ENCODE measurements at regions not wholly inside any gene's neighbourhood (a gene's known extent, or its start where the extent isn't known, plus 50 kb on each side); places are given as distances from the start of the nearest gene placed in this dataset.

DNA sequence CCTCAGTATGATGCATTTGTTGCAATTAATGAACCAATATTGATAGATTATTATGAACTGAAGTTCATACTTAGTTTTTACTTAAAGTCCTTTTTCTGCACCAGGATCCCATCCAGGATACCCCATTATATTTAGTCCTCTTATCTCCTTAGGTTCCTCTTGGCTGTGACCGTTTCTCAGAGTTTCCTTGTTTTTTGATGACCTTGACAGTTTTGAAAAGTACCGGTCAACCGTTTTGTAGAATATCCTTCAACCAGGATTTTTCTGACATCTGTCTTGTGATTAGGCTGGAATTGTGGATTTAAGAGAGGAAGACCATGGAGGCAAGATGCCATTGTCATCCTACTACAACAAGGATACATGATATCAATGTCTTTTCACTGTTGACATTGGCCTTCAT lies 98.0 kb upstream of the F13A1 start:
- Histone ChIP-seq H3K79me2 (ENCODE audit: low read length) (no peaks in the 10 kb centered on the region), H2AFZ (ENCODE audit: low read depth, low read length) (no peak overlapping the region), H3K9ac (ENCODE audit: low read length) (no peak overlapping the region), H3K36me3 (replicated peaks; ENCODE audit: low read depth, low read length) (no peaks in the 10 kb centered on the region), H3K27me3 (ENCODE audit: low read depth, low read length) (no peaks in the 10 kb centered on the region; the same call in 1 of the 2 replicates), H3K4me2 (ENCODE audit: low read length) (no peak overlapping the region), H3K9me3 (ENCODE audit: insufficient read depth, low read length) (no peaks in the 10 kb centered on the region), H3K4me3 (ENCODE audit: low read length) (no peak overlapping the region), H4K20me1 (ENCODE audit: insufficient read depth, low read length) (no peaks in the 10 kb centered on the region), H3K4me1 (ENCODE audit: low read length) (no peaks in the 10 kb centered on the region), H3K27ac (ENCODE audit: low read length) (no peak overlapping the region)
- TF ChIP-seq, protein P1, sequence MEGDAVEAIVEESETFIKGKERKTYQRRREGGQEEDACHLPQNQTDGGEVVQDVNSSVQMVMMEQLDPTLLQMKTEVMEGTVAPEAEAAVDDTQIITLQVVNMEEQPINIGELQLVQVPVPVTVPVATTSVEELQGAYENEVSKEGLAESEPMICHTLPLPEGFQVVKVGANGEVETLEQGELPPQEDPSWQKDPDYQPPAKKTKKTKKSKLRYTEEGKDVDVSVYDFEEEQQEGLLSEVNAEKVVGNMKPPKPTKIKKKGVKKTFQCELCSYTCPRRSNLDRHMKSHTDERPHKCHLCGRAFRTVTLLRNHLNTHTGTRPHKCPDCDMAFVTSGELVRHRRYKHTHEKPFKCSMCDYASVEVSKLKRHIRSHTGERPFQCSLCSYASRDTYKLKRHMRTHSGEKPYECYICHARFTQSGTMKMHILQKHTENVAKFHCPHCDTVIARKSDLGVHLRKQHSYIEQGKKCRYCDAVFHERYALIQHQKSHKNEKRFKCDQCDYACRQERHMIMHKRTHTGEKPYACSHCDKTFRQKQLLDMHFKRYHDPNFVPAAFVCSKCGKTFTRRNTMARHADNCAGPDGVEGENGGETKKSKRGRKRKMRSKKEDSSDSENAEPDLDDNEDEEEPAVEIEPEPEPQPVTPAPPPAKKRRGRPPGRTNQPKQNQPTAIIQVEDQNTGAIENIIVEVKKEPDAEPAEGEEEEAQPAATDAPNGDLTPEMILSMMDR (IDR thresholded peaks at IDR 0.05; ENCODE audit: low read depth, low read length) = no peak
- TF ChIP-seq EZH2phosphoT487 (IDR thresholded peaks at IDR 0.05; ENCODE audit: low read depth) = no peak

DNA sequence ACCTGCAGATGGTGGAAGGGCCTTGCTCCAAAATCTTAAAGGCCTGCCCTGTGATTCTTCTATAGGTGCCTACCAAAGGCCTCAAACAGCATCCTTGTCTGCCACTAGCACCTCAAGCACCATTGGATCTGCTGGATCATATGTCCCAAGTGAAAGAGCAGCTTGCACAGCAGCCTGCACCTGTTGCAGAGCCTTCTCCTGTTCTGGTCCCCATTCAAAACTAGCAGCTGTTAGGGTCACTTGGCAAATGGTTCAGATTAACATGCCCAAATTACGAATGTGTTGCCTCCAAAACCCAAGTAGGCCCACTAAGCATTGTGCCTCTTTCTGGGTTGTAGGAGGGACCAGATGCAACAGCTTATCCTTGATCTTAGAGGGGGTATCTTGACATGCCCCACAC lies 99.6 kb upstream of the F13A1 start:
- Histone ChIP-seq H2AFZ (ENCODE audit: low read depth, low read length) (no peak overlapping the region), H3K36me3 (replicated peaks; ENCODE audit: low read depth, low read length) (no peaks in the 10 kb centered on the region), H4K20me1 (ENCODE audit: insufficient read depth, low read length) (no peaks in the 10 kb centered on the region), H3K27ac (ENCODE audit: low read length) (no peak overlapping the region), H3K9ac (ENCODE audit: low read length) (no peak overlapping the region), H3K4me3 (ENCODE audit: low read length) (no peak overlapping the region), H3K9me3 (ENCODE audit: insufficient read depth, low read length) (no peaks in the 10 kb centered on the region), H3K27me3 (ENCODE audit: low read depth, low read length) (no peaks in the 10 kb centered on the region), H3K4me1 (ENCODE audit: low read length) (no peaks in the 10 kb centered on the region), H3K4me2 (ENCODE audit: low read length) (no peak overlapping the region), H3K79me2 (ENCODE audit: low read length) (no peaks in the 10 kb centered on the region)
- TF ChIP-seq EZH2phosphoT487 (IDR thresholded peaks at IDR 0.05; ENCODE audit: low read depth) = no peak
- TF ChIP-seq, protein P1 (IDR thresholded peaks at IDR 0.05; ENCODE audit: low read depth, low read length) = no peak

DNA sequence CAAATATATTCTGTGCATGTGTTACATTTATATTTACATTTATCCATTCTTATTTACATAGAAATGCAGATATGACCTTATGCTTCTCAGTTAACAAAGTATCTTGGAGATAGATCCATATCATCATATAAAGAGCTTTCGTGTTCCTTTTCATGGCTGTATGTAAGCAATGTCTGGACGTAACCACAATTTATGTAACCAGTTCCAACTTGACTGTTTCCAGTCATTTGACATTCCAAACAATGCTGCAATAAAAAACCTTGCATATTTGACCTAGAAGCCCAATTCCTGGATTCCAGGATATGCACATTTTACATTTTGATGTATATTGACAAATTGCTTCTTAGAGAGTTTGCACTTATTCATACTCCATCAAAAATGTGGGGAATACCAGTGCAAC lies 113.7 kb upstream of the F13A1 start:
- no peaks in the 10 kb centered on the region for H3K4me1 ChIP-seq (ENCODE audit: low read length)
- H3K27ac ChIP-seq (ENCODE audit: low read length) = no peak overlapping the region
- no peaks in the 10 kb centered on the region for H3K79me2 ChIP-seq (ENCODE audit: low read length)
- TF ChIP-seq, protein P1 (IDR thresholded peaks at IDR 0.05; ENCODE audit: low read depth, low read length) = no peak
- no peak for TF ChIP-seq EZH2phosphoT487 (IDR thresholded peaks at IDR 0.05; ENCODE audit: low read depth)
- H3K27me3 ChIP-seq (ENCODE audit: low read depth, low read length) = no peaks in the 10 kb centered on the region
- no peaks in the 10 kb centered on the region for H4K20me1 ChIP-seq (ENCODE audit: insufficient read depth, low read length)
- no peaks in the 10 kb centered on the region for H3K9me3 ChIP-seq (ENCODE audit: insufficient read depth, low read length)
- H2AFZ ChIP-seq (ENCODE audit: low read depth, low read length) = no peak overlapping the region
- H3K36me3 ChIP-seq (replicated peaks; ENCODE audit: low read depth, low read length) = no peaks in the 10 kb centered on the region
- H3K9ac ChIP-seq (ENCODE audit: low read length) = no peak overlapping the region
- no peak overlapping the region for H3K4me2 ChIP-seq (ENCODE audit: low read length)
- no peak overlapping the region for H3K4me3 ChIP-seq (ENCODE audit: low read length)

DNA sequence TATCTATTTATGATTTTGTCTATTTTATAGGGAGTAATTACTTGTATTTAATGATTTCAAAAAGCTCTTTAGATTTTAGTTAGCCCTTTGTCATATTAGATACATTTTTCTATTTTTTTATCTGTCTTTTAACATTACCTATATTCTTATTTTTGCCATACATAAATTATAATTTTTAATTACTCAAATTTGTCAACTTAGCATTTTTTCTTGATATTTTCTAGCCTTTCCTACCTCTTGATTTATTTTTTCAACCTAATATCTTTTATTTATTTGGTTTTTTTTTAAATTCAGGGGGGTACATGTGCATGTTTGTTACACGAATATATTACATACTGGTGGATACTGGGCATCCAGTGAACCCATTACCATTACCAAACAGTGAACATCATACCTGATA lies 114.3 kb upstream of the F13A1 start:
- Histone ChIP-seq H3K4me1 (ENCODE audit: low read length) (no peaks in the 10 kb centered on the region), H3K9me3 (ENCODE audit: insufficient read depth, low read length) (no peaks in the 10 kb centered on the region), H4K20me1 (ENCODE audit: insufficient read depth, low read length) (no peaks in the 10 kb centered on the region), H3K4me3 (ENCODE audit: low read length) (no peak overlapping the region), H3K4me2 (ENCODE audit: low read length) (no peak overlapping the region), H3K9ac (ENCODE audit: low read length) (no peak overlapping the region), H3K36me3 (replicated peaks; ENCODE audit: low read depth, low read length) (no peaks in the 10 kb centered on the region), H3K79me2 (ENCODE audit: low read length) (no peaks in the 10 kb centered on the region), H3K27ac (ENCODE audit: low read length) (no peak overlapping the region), H3K27me3 (ENCODE audit: low read depth, low read length) (no peaks in the 10 kb centered on the region), H2AFZ (ENCODE audit: low read depth, low read length) (no peak overlapping the region)
- TF ChIP-seq, protein P1 (IDR thresholded peaks at IDR 0.05; ENCODE audit: low read depth, low read length) = no peak
- no peak for TF ChIP-seq EZH2phosphoT487 (IDR thresholded peaks at IDR 0.05; ENCODE audit: low read depth)
